HG03139 (cell line): ENCODE measurements at regions not wholly inside any gene's neighbourhood (a gene's known extent, or its start where the extent isn't known, plus 50 kb on each side); places are given as distances from the start of the nearest gene placed in this dataset.
"Not testable (repeated sequence)": the region's sequence is repeated elsewhere in the genome, so short reads cannot be mapped to it uniquely, and the experiment has no call there.

Source experiments
- ATAC-seq: cut with Tn5 transposase; IDR thresholded peaks from one replicate; pipeline ENCODE4 v1.9.1; 2021; ENCODE audit not compliant: unreplicated experiment

- ATAC-seq = no peak
Measured at GRCh38 chr4:25981749-25982148, 67.7 kb downstream of the SMIM20 start.

GRCh38 chr4:25982962-25983361, 68.9 kb downstream of the SMIM20 start:
- no peak for ATAC-seq

GRCh38 chr4:25984266-25984665, 70.2 kb downstream of the SMIM20 start:
- no peak for ATAC-seq

- no peak for ATAC-seq
Measured at GRCh38 chr4:25984796-25985195, 70.8 kb downstream of the SMIM20 start.

GRCh38 chr4:25986807-25987206, 72.8 kb downstream of the SMIM20 start:
- ATAC-seq = no peak

GRCh38 chr4:25991340-25991739, 77.3 kb downstream of the SMIM20 start:
- ATAC-seq = no peak

GRCh38 chr4:25993395-25994185, 79.6 kb downstream of the SMIM20 start:
- no peak for ATAC-seq

GRCh38 chr4:25994577-25994976, 80.6 kb downstream of the SMIM20 start:
- not testable (repeated sequence) for ATAC-seq

- ATAC-seq = no peak
Measured at GRCh38 chr4:26000274-26000950, 86.4 kb downstream of the SMIM20 start.

- no peak for ATAC-seq
Measured at GRCh38 chr4:26001413-26001812, 87.4 kb downstream of the SMIM20 start.

- no peak for ATAC-seq
Measured at GRCh38 chr4:26001816-26002215, 87.8 kb downstream of the SMIM20 start.

GRCh38 chr4:26003056-26003455, 89.0 kb downstream of the SMIM20 start:
- no peak for ATAC-seq

- ATAC-seq = no peak
Measured at GRCh38 chr4:26004290-26004689, 90.3 kb downstream of the SMIM20 start.

GRCh38 chr4:26005764-26006163, 91.7 kb downstream of the SMIM20 start:
- ATAC-seq = no peak

GRCh38 chr4:26008737-26009136, 94.7 kb downstream of the SMIM20 start:
- no peak for ATAC-seq

GRCh38 chr4:26009502-26009901, 95.5 kb downstream of the SMIM20 start:
- ATAC-seq = no peak

GRCh38 chr4:26010304-26010703, 96.3 kb downstream of the SMIM20 start:
- no peak for ATAC-seq

- ATAC-seq = no peak
Measured at GRCh38 chr4:26013629-26014028, 99.6 kb downstream of the SMIM20 start.

GRCh38 chr4:26015133-26015651, 101.2 kb downstream of the SMIM20 start:
- ATAC-seq = no peak

- ATAC-seq = no peak
Measured at GRCh38 chr4:26015906-26016305, 101.9 kb downstream of the SMIM20 start.

- ATAC-seq = no peak
Measured at GRCh38 chr4:26017531-26017930, 103.5 kb downstream of the SMIM20 start.
